H1 (cell line): ENCODE measurements at regions not wholly inside any gene's neighbourhood (a gene's known extent, or its start where the extent isn't known, plus 50 kb on each side); places are given as distances from the start of the nearest gene placed in this dataset.

Experiments used
- CTCF ChIA-PET: fragments of 300-600 bp; sonication (Branson Sonifier 250); formaldehyde crosslinking; loops from one replicate; lab custom pipeline; 2021; ENCODE audit not compliant: partially characterized antibody; lab: Charles Lee
- POLR2A ChIA-PET: fragments of 300-600 bp; sonication (Branson Sonifier 250); formaldehyde crosslinking; loops from one replicate; lab custom pipeline; 2021; ENCODE audit warnings: inconsistent platforms; ENCODE audit not compliant: partially characterized antibody; lab: Charles Lee
- DNase-seq, 2 experiments: peaks; one replicate each; pipeline versions ENCODE4 v3.0.0 to v3.0.0-alpha.2; 2010 to 2022; ENCODE audit warnings: low spot score in 2 of 2, low read depth in 1 of 2, mixed read lengths in 1 of 2
- FAIRE-seq: peaks from 2 replicates; lab custom pipeline; 2011; peaks lifted over from hg19 to GRCh38; lab: Jason Lieb, UNC
- H2AFZ ChIP-seq: 2 replicates; pipeline ENCODE4 v1.8.1; 2012; ENCODE audit warnings: low read length, inconsistent platforms
- H2AK5ac ChIP-seq: 2 replicates; pipeline ENCODE4 v1.6.1; 2013; ENCODE audit warnings: low read depth, low read length
- H2BK120ac ChIP-seq: replicated peaks from 2 replicates; pipeline ENCODE3; 2013; ENCODE audit warnings: low read depth, low read length, inconsistent platforms
- H2BK12ac ChIP-seq: 2 replicates; pipeline ENCODE4 v1.6.1; 2013; ENCODE audit warnings: low read depth, low read length
- H2BK15ac ChIP-seq: 2 replicates; pipeline ENCODE4 v1.6.1; 2013; ENCODE audit warnings: low read length
- H2BK20ac ChIP-seq: 2 replicates; pipeline ENCODE4 v1.6.1; 2013; ENCODE audit warnings: low read length
- H2BK5ac ChIP-seq: 2 replicates; pipeline ENCODE4 v1.6.1; 2013; ENCODE audit warnings: low read depth, low read length
- H3K14ac ChIP-seq: 2 replicates; pipeline ENCODE4 v1.6.1; 2013; ENCODE audit warnings: inconsistent platforms; ENCODE audit not compliant: insufficient read length
- H3K18ac ChIP-seq: 2 replicates; pipeline ENCODE4 v1.6.1; 2013; ENCODE audit warnings: low read length; ENCODE audit errors: extremely low read depth
- H3K23ac ChIP-seq: 2 replicates; pipeline ENCODE4 v1.6.1; 2013; ENCODE audit warnings: inconsistent platforms; ENCODE audit not compliant: insufficient read length
- H3K23me2 ChIP-seq: 2 replicates; pipeline ENCODE4 v1.6.1; 2013; ENCODE audit warnings: low read depth, low read length
- H3K27ac ChIP-seq: 2 replicates; pipeline ENCODE4 v1.6.1; 2011; ENCODE audit warnings: low read depth, low read length, inconsistent platforms
- H3K27me3 ChIP-seq, 4 experiments: replicated peaks in 1 of 4; 1 replicate in 1 of 4; 2 replicates in 3 of 4; pipeline versions ENCODE4 v1.6.1 to v1.8.1; 2011 to 2013; ENCODE audit warnings: low read length in 3 of 4, mild to moderate bottlenecking in 3 of 4, inconsistent platforms in 2 of 4, mixed read lengths in 2 of 4, moderate library complexity in 1 of 4; ENCODE audit not compliant: control insufficient read depth in 3 of 4, insufficient read depth in 3 of 4; ENCODE audit errors: extremely low read depth in 1 of 4
- H3K36me3 ChIP-seq, 4 experiments: 2 replicates each; pipeline versions ENCODE4 v1.6.1 to v1.8.1; 2011 to 2013; ENCODE audit warnings: mild to moderate bottlenecking in 4 of 4, low read length in 3 of 4, moderate library complexity in 2 of 4, control low read depth in 1 of 4, inconsistent platforms in 1 of 4; ENCODE audit not compliant: insufficient read depth in 4 of 4, control insufficient read depth in 2 of 4
- H3K4ac ChIP-seq: replicated peaks from 2 replicates; pipeline ENCODE3; 2013; ENCODE audit warnings: low read length, low read depth, mixed read lengths, inconsistent platforms; ENCODE audit not compliant: insufficient read length
- H3K4me1 ChIP-seq, 4 experiments: replicated peaks in 1 of 4; 1 replicate in 1 of 4; 2 replicates in 3 of 4; pipeline versions ENCODE4 v1.6.1 to v1.8.1; 2011 to 2013; ENCODE audit warnings: low read length in 3 of 4, inconsistent platforms in 2 of 4, mixed read lengths in 1 of 4; ENCODE audit not compliant: insufficient read depth in 4 of 4, control insufficient read depth in 3 of 4
- H3K4me2 ChIP-seq, 2 experiments: 2 replicates each; pipeline versions ENCODE4 v1.6.1 to v1.8.1; 2011 to 2013; ENCODE audit warnings: low read depth in 2 of 2, low read length in 2 of 2, control low read depth in 1 of 2, inconsistent platforms in 1 of 2, mild to moderate bottlenecking in 1 of 2; ENCODE audit not compliant: insufficient read depth in 1 of 2
- H3K4me3 ChIP-seq, 4 experiments: fragments of 200-600, 300-600 bp in 1 of 4; sonication (generic), shearing (Covaris generic), sonication (Bioruptor Twin) in 1 of 4; 2 replicates each; pipeline versions ENCODE4 v1.5.1 to v1.8.1; 2011 to 2016; ENCODE audit warnings: low read length in 4 of 4, low read depth in 3 of 4, control low read depth in 2 of 4, inconsistent platforms in 2 of 4, mild to moderate bottlenecking in 2 of 4, mixed read lengths in 1 of 4, moderate library complexity in 1 of 4; ENCODE audit not compliant: insufficient read depth in 2 of 4; ENCODE audit errors: extremely low read depth in 1 of 4
- H3K56ac ChIP-seq: replicated peaks from 2 replicates; pipeline ENCODE3; 2013; ENCODE audit warnings: low read depth, mild to moderate bottlenecking, mixed read lengths, low read length, inconsistent platforms; ENCODE audit not compliant: insufficient read length
- H3K79me1 ChIP-seq: 2 replicates; pipeline ENCODE4 v1.6.1; 2013; ENCODE audit warnings: low read depth, low read length, control low read depth
- H3K79me2 ChIP-seq, 2 experiments: 2 replicates each; pipeline versions ENCODE4 v1.6.1 to v1.8.1; 2012 to 2013; ENCODE audit warnings: low read length in 2 of 2, mild to moderate bottlenecking in 2 of 2, inconsistent platforms in 1 of 2; ENCODE audit not compliant: insufficient read depth in 2 of 2, control insufficient read depth in 1 of 2
- H3K9ac ChIP-seq, 4 experiments: replicated peaks in 1 of 4; 1 replicate in 1 of 4; 2 replicates in 3 of 4; pipeline versions ENCODE4 v1.6.1 to v1.8.1; 2011 to 2013; ENCODE audit warnings: low read depth in 3 of 4, low read length in 3 of 4, control low read depth in 2 of 4, mild to moderate bottlenecking in 2 of 4, moderate library complexity in 2 of 4, inconsistent platforms in 1 of 4; ENCODE audit errors: extremely low read depth in 1 of 4
- H3K9me3 ChIP-seq, 2 experiments: 2 replicates each; pipeline versions ENCODE4 v1.6.1 to v1.8.1; 2012 to 2013; ENCODE audit warnings: mild to moderate bottlenecking in 2 of 2, moderate library complexity in 2 of 2, control low read depth in 1 of 2, inconsistent platforms in 1 of 2, low read depth in 1 of 2, low read length in 1 of 2, mixed read lengths in 1 of 2; ENCODE audit not compliant: insufficient read depth in 2 of 2
- H4K20me1 ChIP-seq, 2 experiments: replicated peaks in 1 of 2; 2 replicates each; pipeline versions ENCODE3 to v1.8.1; 2011 to 2013; ENCODE audit warnings: inconsistent platforms in 2 of 2, low read length in 2 of 2, mild to moderate bottlenecking in 1 of 2; ENCODE audit not compliant: insufficient read depth in 2 of 2, control insufficient read depth in 1 of 2
- H4K5ac ChIP-seq: 2 replicates; pipeline ENCODE4 v1.6.1; 2013; ENCODE audit warnings: low read length, low read depth, mixed read lengths, inconsistent platforms; ENCODE audit not compliant: insufficient read length
- H4K8ac ChIP-seq: 2 replicates; pipeline ENCODE4 v1.8.0; 2013; ENCODE audit warnings: mild to moderate bottlenecking, moderate library complexity, low read length, inconsistent platforms; ENCODE audit not compliant: insufficient read depth; ENCODE audit errors: extremely low read depth
- H4K91ac ChIP-seq: replicated peaks from 2 replicates; pipeline ENCODE3; 2013; ENCODE audit warnings: low read length, mixed read lengths, inconsistent platforms; ENCODE audit not compliant: insufficient read length
- BCL11A ChIP-seq, 2 experiments: IDR thresholded peaks; one replicate each; pipeline ENCODE4 v1.6.1; 2011; ENCODE audit warnings: low read depth in 2 of 2, low read length in 2 of 2, mild to moderate bottlenecking in 2 of 2
- CHD2 ChIP-seq: IDR thresholded peaks from 2 replicates; pipeline ENCODE4 v1.6.1; 2012; ENCODE audit warnings: low read length, improper control_type of control experiment
- CTBP2 ChIP-seq: IDR thresholded peaks from 2 replicates; pipeline ENCODE4 v1.7.0; 2011; ENCODE audit warnings: borderline replicate concordance, mild to moderate bottlenecking, moderate library complexity, mixed read lengths, low read length; ENCODE audit not compliant: insufficient read depth, insufficient read length
- GABPA ChIP-seq: IDR thresholded peaks from 2 replicates; pipeline ENCODE4 v1.6.1; 2011; ENCODE audit warnings: mild to moderate bottlenecking, low read length, moderate library complexity, borderline replicate concordance; ENCODE audit not compliant: insufficient read depth
- JUND ChIP-seq: IDR thresholded peaks from 2 replicates; pipeline ENCODE4 v1.6.1; 2011; ENCODE audit warnings: mild to moderate bottlenecking, improper control_type of control experiment, low read length
- POLR2A ChIP-seq, 2 experiments: IDR thresholded peaks; 1 replicate in 1 of 2; 2 replicates in 1 of 2; pipeline ENCODE4 v1.6.1; 2011; ENCODE audit warnings: low read depth in 2 of 2, low read length in 2 of 2, mild to moderate bottlenecking in 2 of 2; ENCODE audit errors: control extremely low read depth in 1 of 2
- POU5F1 ChIP-seq: IDR thresholded peaks from 2 replicates; pipeline ENCODE4 v1.6.1; 2011; ENCODE audit warnings: low read depth, mild to moderate bottlenecking, low read length, moderate library complexity
- RXRA ChIP-seq: IDR thresholded peaks from 2 replicates; pipeline ENCODE4 v1.6.1; 2011; ENCODE audit warnings: low read depth, mild to moderate bottlenecking, low read length, moderate library complexity; ENCODE audit not compliant: insufficient read depth
- SAP30 ChIP-seq: fragments of 300-600 bp; sonication (generic); IDR thresholded peaks from 2 replicates; pipeline ENCODE4 v1.7.1; 2012; ENCODE audit warnings: low read length, moderate library complexity, mild to moderate bottlenecking, inconsistent platforms; ENCODE audit not compliant: insufficient read depth, insufficient replicate concordance
- SIX5 ChIP-seq: IDR thresholded peaks from 2 replicates; pipeline ENCODE4 v1.6.1; 2011; ENCODE audit warnings: mild to moderate bottlenecking, low read depth, low read length
- WGBS, 2 experiments: shearing (Covaris generic) in 1 of 2; methylation state at CpG; one replicate each; pipeline versions ENCODE4 v1.1.6 to v1.1.7; 2013 to 2015; ENCODE audit warnings: low lambda C conversion rate in 2 of 2, mixed read lengths in 2 of 2, inconsistent platforms in 1 of 2, low coverage in 1 of 2, missing lambda C conversion rate in 1 of 2; ENCODE audit not compliant: insufficient replicate concordance in 2 of 2, insufficient coverage in 1 of 2, insufficient read length in 1 of 2; ENCODE audit errors: extremely low coverage in 1 of 2, missing lambda C conversion rate in 1 of 2; 5-methylcytosine and 5-hydroxymethylcytosine counted together
- TF ChIP-seq, protein P1 (sequence below), 3 experiments: IDR thresholded peaks; 1 replicate in 2 of 3; 2 replicates in 1 of 3; pipeline versions ENCODE4 v1.5.1 to v1.6.1; 2011; ENCODE audit warnings: low read length in 3 of 3, mild to moderate bottlenecking in 3 of 3, inconsistent platforms in 2 of 3, low read depth in 1 of 3, moderate library complexity in 1 of 3; ENCODE audit not compliant: insufficient read depth in 1 of 3; ENCODE audit errors: control extremely low read depth in 1 of 3

- H3K4me2 ChIP-seq: no peak overlapping the region
- H4K91ac ChIP-seq: no peak overlapping the region
- no peaks in the 10 kb centered on the region; the same call in 1 of the 2 replicates for H3K23me2 ChIP-seq
- H3K27ac ChIP-seq: no peak overlapping the region
- no peaks in the 10 kb centered on the region for H3K27me3 ChIP-seq
- no peak overlapping the region for H2BK120ac ChIP-seq
- no peak overlapping the region for H3K4me3 ChIP-seq
- no peak overlapping the region for H2AFZ ChIP-seq
- no peak for TF ChIP-seq POU5F1
- TF ChIP-seq SAP30: no peak
- no peak for TF ChIP-seq GABPA
- no peak for TF ChIP-seq CTBP2
- TF ChIP-seq BCL11A (IDR thresholded peaks at IDR 0.05; ENCODE audit: low read depth in 2 of 2, low read length in 2 of 2): no peak
- no peak for TF ChIP-seq CHD2
- no peak for TF ChIP-seq JUND
- TF ChIP-seq, protein P1, sequence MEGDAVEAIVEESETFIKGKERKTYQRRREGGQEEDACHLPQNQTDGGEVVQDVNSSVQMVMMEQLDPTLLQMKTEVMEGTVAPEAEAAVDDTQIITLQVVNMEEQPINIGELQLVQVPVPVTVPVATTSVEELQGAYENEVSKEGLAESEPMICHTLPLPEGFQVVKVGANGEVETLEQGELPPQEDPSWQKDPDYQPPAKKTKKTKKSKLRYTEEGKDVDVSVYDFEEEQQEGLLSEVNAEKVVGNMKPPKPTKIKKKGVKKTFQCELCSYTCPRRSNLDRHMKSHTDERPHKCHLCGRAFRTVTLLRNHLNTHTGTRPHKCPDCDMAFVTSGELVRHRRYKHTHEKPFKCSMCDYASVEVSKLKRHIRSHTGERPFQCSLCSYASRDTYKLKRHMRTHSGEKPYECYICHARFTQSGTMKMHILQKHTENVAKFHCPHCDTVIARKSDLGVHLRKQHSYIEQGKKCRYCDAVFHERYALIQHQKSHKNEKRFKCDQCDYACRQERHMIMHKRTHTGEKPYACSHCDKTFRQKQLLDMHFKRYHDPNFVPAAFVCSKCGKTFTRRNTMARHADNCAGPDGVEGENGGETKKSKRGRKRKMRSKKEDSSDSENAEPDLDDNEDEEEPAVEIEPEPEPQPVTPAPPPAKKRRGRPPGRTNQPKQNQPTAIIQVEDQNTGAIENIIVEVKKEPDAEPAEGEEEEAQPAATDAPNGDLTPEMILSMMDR (IDR thresholded peaks at IDR 0.05; ENCODE audit: control extremely low read depth in 1 of 3, insufficient read depth in 1 of 3, low read depth in 1 of 3, low read length in 3 of 3): no peak
- no peak for TF ChIP-seq RXRA
- no peak for TF ChIP-seq SIX5
- no peak for TF ChIP-seq POLR2A (IDR thresholded peaks at IDR 0.05; ENCODE audit: control extremely low read depth in 1 of 2, low read depth in 2 of 2, low read length in 2 of 2)
- no peak overlapping the region for H2BK5ac ChIP-seq
- no peak overlapping the region for H2AK5ac ChIP-seq
- H3K4me1 ChIP-seq: no peaks in the 10 kb centered on the region
- no peak overlapping the region for H2BK20ac ChIP-seq
- no peak overlapping the region for H3K4ac ChIP-seq
- H2BK15ac ChIP-seq: no peak overlapping the region
- no peak overlapping the region for H3K23ac ChIP-seq
- no peak overlapping the region for H4K5ac ChIP-seq
- no peak overlapping the region for H2BK12ac ChIP-seq
- no peak overlapping the region for H3K14ac ChIP-seq
- FAIRE-seq (no peak), DNase-seq (no peak)
- H3K56ac ChIP-seq: no peak overlapping the region
- H3K9ac ChIP-seq: no peak overlapping the region
- H3K18ac ChIP-seq: no peak overlapping the region
- no peaks in the 10 kb centered on the region for H4K20me1 ChIP-seq
- CTCF ChIA-PET: interaction anchor here (1.0 to 1.5 kb wide), 4 partner anchors 8 to 171 kb away, joined by 3 to 4 read pairs (median 4); no protein-coding TSS in a partner anchor
- H3K79me1 ChIP-seq: no peaks in the 10 kb centered on the region
- no peaks in the 10 kb centered on the region for H3K79me2 ChIP-seq
- 90% methylated on average over 3 of the region's 3 CpGs; no CpG with 5 or more reads in 1 of the 2 experiments for WGBS, 2 experiments
- H4K8ac ChIP-seq: no peak overlapping the region
- no peaks in the 10 kb centered on the region for H3K36me3 ChIP-seq
- H3K9me3 ChIP-seq: no peaks in the 10 kb centered on the region
- POLR2A ChIA-PET: interaction anchor here (0.7 kb wide), 1 partner anchor 319 kb away, joined by 4 read pairs; no protein-coding TSS in a partner anchor
Observed at GRCh38 chr12:58369576-58369975, 428.2 kb downstream of the ATP23 start.
